Peyer's patch (tissue), 4 donors: ENCODE measurements at regions not wholly inside any gene's neighbourhood (a gene's known extent, or its start where the extent isn't known, plus 50 kb on each side); places are given as distances from the start of the nearest gene placed in this dataset.

ENCODE experiments used
- CTCF ChIP-seq, 6 experiments: fragments of 450-650 bp in 4 of 6; fragments of 200-600 bp in 2 of 6; sonication (generic) in 1 of 6; IDR thresholded peaks; one replicate each; pipeline ENCODE4 v1.5.1; 2017 to 2019; ENCODE audit warnings: antibody characterized with exemption in 6 of 6, mild to moderate bottlenecking in 3 of 6, moderate library complexity in 1 of 6
- POLR2A ChIP-seq, 2 donors: fragments of 450-650 bp; IDR thresholded peaks; one replicate each; pipeline ENCODE4 v1.5.1; 2017; ENCODE audit warnings: antibody characterized with exemption in 2 of 2, mild to moderate bottlenecking in 2 of 2, moderate library complexity in 2 of 2

- TF ChIP-seq POLR2A (IDR thresholded peaks at IDR 0.05), result no peak
- TF ChIP-seq CTCF (IDR thresholded peaks at IDR 0.05), result no peak
Observed at GRCh38 chr2:104904889-104905288, 51.0 kb downstream of the POU3F3 start.
